ENCODE measurements at regions not wholly inside any gene's neighbourhood (a gene's known extent, or its start where the extent isn't known, plus 50 kb on each side); places are given as distances from the start of the nearest gene placed in this dataset.

DNA sequence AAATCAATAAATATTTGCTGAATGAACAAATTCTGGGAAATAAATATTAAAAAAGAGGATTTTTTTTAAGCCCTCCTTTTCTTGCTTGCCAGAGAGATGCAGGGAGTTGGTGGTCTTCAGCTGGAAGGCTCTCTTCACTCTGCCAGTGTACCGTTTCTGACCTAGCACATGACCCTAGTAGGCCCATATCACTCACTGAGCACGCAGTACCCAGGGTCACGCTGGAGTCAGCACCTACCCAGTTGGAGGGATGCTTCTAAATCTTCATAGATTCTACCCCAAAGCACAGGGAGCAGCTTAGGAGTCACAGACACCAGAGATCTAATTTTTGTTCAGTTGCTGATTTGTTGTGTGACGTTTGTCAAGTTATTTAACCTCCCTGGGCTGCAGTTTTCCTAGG, 195.4 kb upstream of the TBX3 start:
- intact Hi-C loops (cut with micrococcal nuclease) = no loop called here

DNA sequence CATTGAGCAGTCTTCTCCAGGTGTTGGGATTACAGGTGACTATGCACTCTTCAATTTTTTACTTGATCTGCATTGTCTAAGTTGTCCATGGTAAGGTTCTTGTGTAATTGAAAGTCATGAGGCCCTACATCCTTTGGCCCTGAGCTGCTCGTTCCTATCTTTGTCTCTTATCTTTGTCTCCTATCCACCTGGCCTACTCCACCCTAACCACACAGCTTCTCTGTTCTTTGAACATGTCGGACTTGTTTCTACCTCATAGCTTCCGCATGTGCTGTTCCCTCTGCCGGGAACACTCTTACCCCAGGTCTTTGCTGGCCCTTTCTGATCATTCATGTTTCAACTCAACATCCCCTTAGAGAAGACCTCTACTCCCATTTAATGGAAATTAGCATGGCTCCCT, 194.8 kb upstream of the TBX3 start:
- intact Hi-C loops (cut with micrococcal nuclease) = no loop called here

DNA sequence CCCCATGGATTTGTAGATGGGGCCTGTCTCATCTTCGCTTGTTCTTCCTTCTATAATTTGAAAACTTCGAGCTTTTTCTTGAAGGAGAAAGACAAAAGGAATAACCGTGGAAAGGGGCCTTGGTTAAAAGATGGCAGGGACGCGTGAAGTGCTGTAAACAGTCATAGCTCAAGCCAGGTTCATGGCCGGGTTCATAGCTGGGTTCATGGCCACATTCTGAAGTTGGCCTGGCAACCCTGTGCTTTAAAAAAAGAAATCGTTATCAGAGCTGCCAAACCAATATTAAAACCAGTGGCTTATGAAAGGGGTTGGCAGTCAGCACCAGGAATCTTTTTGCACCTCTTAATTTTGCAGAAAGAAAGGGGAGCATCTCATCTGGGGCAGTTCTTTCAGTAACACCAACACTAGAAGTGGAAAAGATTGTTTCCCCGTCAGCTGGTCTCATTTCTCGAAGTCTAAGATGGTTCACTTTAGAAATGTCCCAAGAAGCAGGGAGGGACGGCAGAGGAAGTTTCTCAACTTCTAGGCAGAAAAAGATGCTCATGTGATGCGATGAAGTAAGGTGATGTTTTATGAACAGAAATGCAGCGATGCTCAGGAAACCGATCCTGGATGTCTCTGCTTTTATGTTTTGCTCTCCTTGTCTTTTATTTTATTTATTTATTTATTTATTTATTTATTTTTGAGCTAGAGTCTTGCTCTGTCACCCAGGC, 193.1 kb upstream of the TBX3 start:
- intact Hi-C loops (cut with micrococcal nuclease) = no loop called here

DNA sequence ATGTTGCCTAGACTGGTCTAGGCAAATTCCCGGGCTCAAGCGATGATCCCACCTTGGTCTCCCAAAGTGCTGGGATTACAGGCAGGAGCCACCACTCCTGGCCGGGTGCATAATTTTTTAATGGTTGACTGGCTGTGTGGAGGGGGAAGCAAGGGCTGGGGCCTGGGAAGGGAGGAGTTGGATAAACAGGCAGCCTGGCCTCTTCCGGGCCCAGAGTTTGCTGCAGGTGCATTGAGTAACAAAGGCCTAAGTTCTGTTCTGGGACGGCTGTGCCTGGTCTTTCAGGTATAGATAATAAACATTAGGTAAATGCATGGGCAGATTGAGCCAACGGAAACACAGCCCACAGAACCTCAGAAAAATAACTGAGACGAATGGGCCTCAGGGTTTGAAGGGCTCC, 191.3 kb upstream of the TBX3 start:
- intact Hi-C loops (cut with micrococcal nuclease) = no loop called here

DNA sequence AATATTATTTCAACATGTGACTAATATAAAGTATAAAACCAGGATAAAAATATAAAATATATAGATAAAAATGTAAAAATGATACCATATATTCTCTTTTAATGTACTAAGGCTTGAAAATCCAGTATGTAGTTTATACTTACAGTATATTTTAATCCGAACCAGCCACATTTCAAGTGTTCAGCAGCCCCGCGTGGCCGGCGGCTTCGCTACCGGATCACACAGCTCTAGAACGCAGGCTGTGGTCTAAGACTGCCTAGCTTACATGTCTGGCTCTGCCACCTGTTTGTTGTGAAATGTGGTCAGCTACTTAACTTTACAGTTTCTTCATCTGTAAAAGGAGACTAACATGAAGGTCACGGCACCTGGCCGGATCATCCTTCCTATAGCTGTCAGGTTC, 189.7 kb upstream of the TBX3 start:
- intact Hi-C loops (cut with micrococcal nuclease) = no loop called here

DNA sequence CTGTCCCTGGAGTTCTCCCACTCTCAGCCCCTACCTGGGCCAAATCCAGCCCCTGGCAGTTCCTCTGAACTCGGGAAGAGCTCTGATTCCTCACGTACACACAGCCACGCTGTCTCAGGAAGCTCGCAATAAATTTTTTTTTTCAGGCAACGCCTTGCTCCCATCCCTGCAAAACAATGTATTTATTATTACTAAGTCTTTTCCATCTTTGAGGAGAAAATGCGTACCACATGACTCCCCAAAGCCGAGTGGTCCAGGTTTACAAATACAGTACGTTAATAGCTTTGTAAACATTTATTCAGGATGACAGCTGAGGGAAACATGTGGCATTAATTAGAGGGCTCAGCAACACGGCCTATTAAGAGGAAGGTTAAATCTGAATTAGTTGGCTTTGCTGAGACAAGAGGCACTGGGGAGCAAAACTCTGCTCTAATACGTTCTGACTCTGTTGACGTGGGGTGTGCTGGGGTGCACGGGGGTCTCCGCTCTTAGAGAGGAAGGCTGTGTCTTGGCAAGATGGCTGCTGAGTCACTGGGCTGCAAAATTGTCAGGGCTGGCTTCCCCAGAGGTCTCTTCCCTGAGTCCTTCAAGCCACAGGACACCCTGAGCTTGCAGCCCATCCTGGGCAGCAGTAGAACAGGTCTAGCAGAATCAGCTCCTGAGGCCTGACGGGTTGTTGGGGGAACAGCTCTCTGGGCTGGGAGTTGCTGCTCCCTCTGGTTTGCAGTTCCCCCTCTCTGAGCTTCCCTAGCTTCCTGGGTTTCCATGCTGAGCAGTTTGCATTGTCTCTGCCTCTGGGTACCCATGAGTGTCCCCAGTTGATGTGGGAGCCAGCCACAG, 185.2 kb upstream of the TBX3 start:
- intact Hi-C loops (cut with micrococcal nuclease) = no loop called here

DNA sequence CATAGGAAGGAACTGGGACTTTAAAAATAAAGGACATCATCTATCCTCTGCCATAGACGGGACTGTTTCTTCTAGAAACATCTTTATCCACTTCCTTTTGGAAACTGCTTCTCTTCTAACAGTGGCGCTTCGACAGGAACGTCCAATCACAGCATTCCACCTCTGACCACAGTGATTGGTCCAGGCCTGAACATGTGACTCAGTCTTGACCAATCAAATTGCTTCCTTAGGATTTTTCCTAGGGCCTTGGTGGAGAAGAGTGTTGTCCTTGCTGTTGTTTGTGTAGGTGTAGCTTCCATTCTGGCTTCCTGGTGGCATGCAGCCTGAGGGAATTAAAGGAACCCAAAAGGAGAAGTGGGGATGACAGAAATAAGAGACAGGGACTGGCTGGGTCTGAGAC, 182.4 kb upstream of the TBX3 start:
- intact Hi-C loops (cut with micrococcal nuclease) = no loop called here

DNA sequence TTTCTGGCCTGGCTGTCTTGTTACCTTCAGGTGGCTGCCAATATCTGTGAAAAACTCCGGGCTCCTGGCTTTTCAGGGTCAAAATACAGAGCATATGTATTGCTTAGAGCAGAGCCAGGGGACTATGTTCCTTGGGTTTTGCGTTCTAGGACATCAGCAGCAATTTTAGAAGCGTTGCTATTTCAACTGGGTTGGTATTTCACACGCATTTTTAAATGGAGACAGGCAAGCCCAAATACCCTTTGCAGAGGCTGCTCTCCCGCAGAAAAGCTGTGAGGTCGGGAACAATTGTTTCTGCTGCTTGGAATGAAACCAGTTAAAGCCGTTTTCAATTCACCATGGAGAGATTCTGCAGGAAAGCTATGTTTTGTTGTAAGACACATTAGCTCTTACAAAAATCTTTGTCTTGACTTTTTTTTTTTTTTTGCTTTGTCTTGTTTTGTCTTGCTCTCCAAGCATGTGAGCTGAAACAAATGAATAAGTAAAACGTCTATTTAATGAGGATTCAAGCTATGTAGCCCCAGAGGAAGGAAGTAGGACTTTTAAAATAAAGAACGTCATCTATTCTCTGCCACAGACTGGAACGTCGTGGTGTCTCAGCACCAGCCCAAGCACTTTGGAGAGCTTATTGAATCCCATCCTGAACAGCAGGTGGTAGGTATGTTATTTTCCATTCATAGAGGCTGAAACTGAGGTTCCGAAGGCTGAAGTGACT, 181.0 kb upstream of the TBX3 start:
- intact Hi-C loops (cut with micrococcal nuclease) = no loop called here

DNA sequence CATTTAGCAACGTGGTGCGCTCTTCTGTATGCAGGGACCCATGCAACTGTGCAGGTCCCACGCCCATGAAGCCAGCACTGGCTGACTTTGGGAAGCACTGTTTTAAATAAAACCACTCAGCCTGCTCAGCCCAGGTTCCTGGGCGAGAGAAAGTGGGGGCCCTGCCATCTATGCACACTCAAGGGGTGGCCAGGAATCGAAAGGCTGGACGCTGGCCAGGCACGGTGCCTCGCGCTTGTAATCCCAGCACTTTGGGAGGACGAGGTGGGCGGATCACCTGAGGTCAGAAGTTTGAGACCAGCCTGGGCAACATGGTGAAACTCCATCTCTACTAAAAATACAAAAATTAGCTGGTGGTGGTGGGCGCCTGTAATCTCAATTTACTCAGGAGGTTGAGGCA, 179.9 kb upstream of the TBX3 start:
- intact Hi-C loops (cut with micrococcal nuclease) = no loop called here

DNA sequence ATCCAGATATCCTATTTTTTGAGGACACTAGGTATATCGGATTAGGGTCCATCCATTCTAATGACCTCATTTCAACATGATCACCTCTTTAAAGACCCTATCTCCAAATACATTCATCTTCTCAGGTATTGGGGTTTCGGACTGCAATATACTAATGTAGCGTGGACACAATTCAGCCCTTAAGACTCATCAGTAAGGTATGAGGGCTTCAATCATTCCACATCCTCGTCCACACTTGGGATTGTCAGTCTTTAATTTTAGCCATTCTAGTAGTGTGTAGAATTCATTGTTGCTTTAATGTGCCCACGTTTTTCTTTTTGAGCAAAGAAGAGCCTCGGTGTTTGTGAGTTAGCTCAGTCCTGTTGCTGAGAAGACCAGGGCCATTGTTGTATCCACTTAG, 177.0 kb upstream of the TBX3 start:
- intact Hi-C loops (cut with micrococcal nuclease) = no loop called here

DNA sequence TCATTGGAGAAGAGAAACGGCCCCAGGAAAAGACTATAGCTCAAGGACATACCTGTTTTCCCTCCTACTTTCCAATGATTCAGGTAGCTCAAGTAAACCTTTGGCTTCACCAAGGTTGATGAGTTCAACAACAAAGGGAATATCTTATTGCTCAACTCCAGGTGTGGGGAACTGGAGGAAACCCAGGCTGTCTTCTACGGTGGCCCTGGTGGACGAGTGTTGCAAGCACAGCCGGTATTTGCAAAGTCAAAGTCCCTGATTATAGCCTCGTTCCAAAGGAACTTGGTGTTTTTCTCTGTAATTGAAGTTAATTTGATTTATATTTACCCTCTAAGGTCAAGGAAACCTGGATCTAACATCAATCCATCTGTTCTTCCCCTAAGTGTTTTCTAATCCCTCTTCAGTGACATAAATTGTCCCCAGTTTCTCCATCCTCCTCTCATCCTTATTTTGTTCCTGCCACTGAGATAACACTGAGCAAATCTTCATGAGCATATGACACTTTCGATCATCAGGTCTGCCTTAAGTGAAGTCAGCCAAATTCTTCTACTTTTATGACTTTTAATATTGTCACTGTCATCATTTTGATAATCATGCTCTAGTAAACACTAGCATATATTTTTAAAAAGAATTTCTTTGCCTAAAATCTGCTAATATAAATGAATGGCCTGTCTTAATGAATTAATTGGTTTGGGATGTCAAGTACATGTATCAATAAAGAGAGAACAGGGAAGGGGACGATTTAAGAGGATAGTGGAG, 174.6 kb upstream of the TBX3 start:
- intact Hi-C loops (cut with micrococcal nuclease) = no loop called here

DNA sequence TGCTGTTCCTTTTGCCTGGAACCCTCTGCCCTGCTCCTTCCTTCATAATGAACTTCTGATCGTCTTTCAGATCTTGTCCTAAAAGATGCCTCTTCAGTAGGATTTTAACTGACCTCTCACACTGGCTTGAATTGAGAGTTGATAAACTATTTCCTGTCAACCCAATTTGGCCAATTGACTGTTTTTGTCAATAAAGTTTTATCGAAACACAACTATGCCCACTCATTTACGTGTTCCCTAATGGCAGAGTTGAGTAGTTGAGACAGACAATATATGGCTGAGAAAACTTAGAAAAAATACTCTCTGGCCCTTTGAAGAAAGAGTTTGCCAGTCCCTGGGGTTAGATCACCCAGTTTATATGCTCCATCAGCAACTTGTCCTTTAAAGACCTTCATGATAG, 171.7 kb upstream of the TBX3 start:
- intact Hi-C loops (cut with micrococcal nuclease) = no loop called here

DNA sequence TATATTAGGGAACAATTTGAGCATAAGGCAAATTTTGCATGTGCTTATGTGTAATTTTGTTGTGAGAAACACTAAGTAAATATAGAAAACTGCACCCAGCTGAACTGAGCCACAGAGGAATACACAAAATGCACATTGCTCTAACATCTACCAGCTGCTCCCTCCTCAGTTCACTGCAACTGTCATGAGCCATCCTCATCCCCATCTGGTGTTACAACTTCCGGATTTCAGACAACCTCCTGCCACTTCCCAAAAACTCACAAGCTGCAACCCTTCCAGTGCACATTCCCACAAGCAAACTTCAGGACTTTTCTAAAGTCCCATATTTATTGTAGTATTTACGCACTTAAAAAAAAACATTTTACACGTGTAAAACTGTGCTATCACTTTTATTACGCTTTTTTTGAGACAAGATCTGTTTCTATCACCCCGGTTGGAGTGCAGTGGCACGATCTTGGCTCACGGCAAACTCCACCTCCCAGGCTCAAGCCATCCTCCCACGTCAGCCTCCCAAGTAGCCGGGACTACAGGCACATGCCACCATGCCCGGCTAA, 169.1 kb upstream of the TBX3 start:
- intact Hi-C loops (cut with micrococcal nuclease) = no loop called here

DNA sequence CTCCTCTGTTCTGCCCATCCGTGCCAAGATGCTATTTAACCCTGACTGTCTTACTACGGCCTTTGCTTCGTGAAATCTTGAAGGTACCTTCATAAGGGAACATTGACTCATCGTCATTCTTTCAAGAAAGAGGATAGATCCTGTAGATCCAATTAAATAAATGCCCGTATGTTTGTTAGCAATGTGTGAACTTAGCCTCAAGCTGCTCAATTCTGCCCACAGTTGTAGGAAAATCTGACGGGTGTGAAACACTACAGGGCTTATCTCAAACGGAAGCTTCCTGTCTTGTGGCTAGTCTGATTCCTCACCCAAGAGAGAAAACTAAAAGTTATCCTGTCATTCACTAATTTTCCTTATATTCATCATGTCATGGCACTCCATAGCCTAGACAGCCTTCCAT, 168.0 kb upstream of the TBX3 start:
- intact Hi-C loops (cut with micrococcal nuclease) = no loop called here

DNA sequence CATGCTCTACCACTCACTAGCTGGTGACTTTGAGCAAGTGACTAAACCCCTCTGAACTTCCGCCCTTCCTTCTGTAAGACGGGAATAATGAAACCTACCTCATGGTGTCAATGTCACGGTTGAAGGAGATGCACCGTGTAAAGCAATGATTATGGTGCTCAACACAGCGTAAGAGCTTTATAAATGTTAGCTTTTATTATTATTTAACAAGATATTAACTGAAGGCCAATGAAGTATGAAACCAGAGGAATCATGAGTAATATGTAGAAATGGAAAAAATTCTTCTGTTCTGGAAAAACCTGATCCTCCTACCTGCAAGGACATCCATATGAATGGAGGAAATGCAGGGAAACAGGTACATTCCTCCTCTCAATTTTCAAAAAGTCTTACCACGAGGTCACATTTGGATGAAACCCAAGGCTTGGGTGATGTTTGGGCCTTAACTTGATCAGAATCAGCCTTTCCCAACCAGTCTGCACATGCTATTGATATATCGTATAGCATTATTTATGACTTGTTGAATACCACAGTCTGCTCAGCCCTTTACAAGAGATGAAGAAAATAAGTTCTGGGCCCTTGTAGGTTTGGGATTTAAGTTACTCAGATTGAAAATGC, 166.8 kb upstream of the TBX3 start:
- intact Hi-C loops (cut with micrococcal nuclease) = no loop called here

DNA sequence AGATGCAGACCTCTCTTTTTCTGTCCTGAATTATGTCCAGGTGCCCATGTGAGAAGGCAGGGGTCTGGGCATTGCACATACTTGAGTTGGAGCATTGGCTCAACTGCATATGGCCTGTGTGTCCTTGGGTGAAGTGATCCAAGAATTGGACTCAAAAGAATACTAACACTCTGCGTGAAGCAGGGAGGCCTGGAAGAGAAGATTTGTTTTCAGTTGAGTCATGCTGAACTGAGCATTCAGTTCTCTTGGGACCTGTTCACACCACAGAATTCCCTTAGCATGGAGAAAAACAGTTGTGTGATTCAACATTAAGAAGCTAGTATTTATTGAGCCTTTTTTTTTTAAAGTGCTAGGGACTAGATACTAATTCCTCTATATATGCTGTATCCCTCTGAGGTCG, 164.7 kb upstream of the TBX3 start:
- intact Hi-C loops (cut with micrococcal nuclease) = no loop called here

DNA sequence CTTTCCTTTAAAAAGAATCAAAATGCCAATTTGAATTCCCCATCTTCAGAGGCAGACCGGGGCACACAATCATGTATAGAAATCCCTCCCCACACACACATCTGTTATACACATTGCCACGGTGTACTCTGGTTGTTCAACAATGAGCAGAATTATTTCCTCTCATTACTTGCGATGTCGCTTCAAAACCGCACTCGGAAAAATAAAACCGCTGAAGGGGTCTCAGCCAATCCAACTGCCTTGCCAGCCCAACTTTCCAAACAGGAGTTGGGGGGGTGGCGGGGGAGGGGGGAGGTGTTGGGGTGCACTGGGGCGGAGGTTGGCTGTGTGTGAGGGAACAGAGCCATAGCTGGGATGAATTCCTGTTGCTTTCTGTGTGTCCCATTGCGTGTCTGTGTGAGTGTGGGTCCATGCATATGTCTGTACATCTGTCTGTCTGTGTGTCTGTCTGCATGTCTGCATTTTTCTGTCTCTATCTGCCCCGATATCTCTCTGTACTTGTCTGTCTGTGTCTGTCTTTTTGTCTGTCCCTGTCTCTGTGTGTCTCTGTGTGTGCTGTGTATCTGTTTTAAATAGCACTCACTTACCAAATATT, 163.6 kb upstream of the TBX3 start:
- intact Hi-C loops (cut with micrococcal nuclease) = no loop called here

DNA sequence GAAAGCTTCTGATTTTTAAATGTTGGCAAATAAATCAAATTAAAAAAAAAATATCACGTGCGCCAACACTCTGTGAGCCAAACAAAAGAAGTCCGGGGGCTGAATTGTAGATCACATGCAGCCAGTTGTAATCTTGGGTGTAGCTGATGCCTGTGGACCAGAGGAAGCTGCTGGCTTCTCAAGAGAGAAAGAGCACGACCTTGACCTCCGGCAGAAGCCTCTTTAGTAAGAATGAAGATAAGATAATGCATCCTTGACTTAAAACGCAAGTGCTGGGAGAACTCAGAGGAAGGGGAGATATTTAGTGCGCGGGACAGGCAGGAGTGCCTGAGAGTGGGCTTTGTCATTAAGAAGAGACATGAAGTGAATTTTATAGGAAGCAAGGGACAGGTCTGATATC, 162.8 kb upstream of the TBX3 start:
- intact Hi-C loops (cut with micrococcal nuclease) = no loop called here

DNA sequence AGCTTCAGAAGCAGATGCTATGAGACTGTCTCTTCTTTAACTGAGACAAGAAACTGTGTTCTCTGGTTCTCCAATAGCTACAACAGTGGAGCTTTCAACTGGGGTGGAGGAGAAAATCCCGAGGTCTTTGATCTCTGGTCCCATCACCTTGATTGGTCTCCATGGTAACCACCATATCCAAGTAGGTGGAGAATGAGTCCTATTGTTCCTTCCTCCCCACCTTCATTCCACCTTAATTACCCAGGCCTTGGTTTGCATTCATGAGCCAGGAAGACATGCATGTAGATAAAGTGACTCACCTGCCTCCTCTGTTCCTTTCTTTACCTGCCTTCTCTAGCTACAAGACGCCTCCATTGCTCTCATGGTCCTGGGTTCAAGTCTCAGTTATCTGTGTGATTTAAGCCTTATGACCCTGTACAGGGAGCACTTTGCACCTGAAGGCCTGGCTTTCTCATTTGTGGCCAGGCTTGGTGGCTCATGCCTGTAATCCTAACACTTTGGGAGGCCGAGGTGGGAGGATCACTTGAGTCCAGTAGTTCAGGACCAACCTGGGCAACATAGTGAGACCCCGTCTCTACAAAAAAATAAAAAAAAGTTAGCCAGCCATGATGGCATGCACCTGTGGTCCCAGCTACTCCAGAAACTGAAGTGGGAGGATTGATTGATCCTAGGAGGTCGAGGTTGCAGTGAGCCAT, 157.7 kb upstream of the TBX3 start:
- intact Hi-C loops (cut with micrococcal nuclease) = no loop called here

DNA sequence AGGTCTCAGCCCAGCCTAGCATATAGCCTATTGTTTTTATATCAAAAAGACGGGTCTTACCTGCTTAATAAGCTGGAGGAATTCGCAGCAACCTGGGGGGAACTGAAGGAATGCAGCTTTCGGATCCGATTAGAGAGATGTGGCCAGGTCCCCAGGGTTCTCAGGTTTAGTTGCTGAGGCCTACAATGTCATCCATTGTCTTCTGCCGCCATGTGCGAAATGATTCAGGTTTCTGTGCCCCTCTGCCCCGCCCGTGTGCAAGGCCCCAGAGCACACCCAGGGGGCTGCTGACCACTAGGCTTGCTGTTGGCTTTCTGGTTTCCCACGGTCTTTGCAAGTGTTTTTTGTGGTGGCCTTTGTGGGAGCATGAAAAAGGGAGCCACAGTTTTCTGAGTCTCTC, 154.5 kb upstream of the TBX3 start:
- intact Hi-C loops (cut with micrococcal nuclease) = no loop called here

All from T-helper 1 cell treated with Interleukin-12 subunit alpha and Interleukin-12 subunit beta and Interleukin-4 antibody, amounts not matched to agents 30 ng/mL and 1 ng/mL, for 36 hours (primary cell).